ENCODE measurements at regions not wholly inside any gene's neighbourhood (a gene's known extent, or its start where the extent isn't known, plus 50 kb on each side); places are given as distances from the start of the nearest gene placed in this dataset.
"Not testable (repeated sequence)": the region's sequence is repeated elsewhere in the genome, so short reads cannot be mapped to it uniquely, and the experiment has no call there.

- no peak for DNase-seq (ENCODE audit: low read depth)
Measured at GRCh38 chr6:144476286-144476685, 191.2 kb downstream of the UTRN start.

GRCh38 chr6:144477396-144477795 is 192.3 kb downstream of the UTRN start:
- DNase-seq (ENCODE audit: low read depth), result no peak

GRCh38 chr6:144477856-144478255 is 192.7 kb downstream of the UTRN start:
- DNase-seq (ENCODE audit: low read depth), result no peak

GRCh38 chr6:144478483-144478882 is 193.3 kb downstream of the UTRN start:
- no peak for DNase-seq (ENCODE audit: low read depth)

- DNase-seq (ENCODE audit: low read depth), result no peak
Measured at GRCh38 chr6:144479991-144480390, 194.9 kb downstream of the UTRN start.

- DNase-seq (ENCODE audit: low read depth), result no peak
Measured at GRCh38 chr6:144480473-144480872, 195.3 kb downstream of the UTRN start.

GRCh38 chr6:144481527-144481926 is 196.4 kb downstream of the UTRN start:
- no peak for DNase-seq (ENCODE audit: low read depth)

GRCh38 chr6:144482142-144482541 is 197.0 kb downstream of the UTRN start:
- peak; percentile 52 for DNase-seq (ENCODE audit: low read depth)

GRCh38 chr6:144485531-144485930 is 200.4 kb downstream of the UTRN start:
- DNase-seq (ENCODE audit: low read depth), result no peak

GRCh38 chr6:144488590-144488989 is 203.5 kb downstream of the UTRN start:
- DNase-seq (ENCODE audit: low read depth), result no peak

- no peak for DNase-seq (ENCODE audit: low read depth)
Measured at GRCh38 chr6:144493035-144493910, 208.1 kb downstream of the UTRN start.

- DNase-seq (ENCODE audit: low read depth), result not testable (repeated sequence)
Measured at GRCh38 chr6:144495076-144495475, 209.9 kb downstream of the UTRN start.

- no peak for DNase-seq (ENCODE audit: low read depth)
Measured at GRCh38 chr6:144497650-144498049, 212.5 kb downstream of the UTRN start.

- DNase-seq (ENCODE audit: low read depth), result no peak
Measured at GRCh38 chr6:144500892-144501291, 215.8 kb downstream of the UTRN start.

- DNase-seq (ENCODE audit: low read depth), result not testable (repeated sequence)
Measured at GRCh38 chr6:144505214-144505613, 220.1 kb downstream of the UTRN start.

- not testable (repeated sequence) for DNase-seq (ENCODE audit: low read depth)
Measured at GRCh38 chr6:144506051-144506450, 220.9 kb downstream of the UTRN start.

- DNase-seq (ENCODE audit: low read depth), result not testable (repeated sequence)
Measured at GRCh38 chr6:144507772-144508312, 222.7 kb downstream of the UTRN start.

GRCh38 chr6:144510859-144511258 is 225.7 kb downstream of the UTRN start:
- no peak for DNase-seq (ENCODE audit: low read depth)

- no peak for DNase-seq (ENCODE audit: low read depth)
Measured at GRCh38 chr6:144515761-144516160, 230.6 kb downstream of the UTRN start.

GRCh38 chr6:144519426-144519825 is 234.3 kb downstream of the UTRN start:
- no peak for DNase-seq (ENCODE audit: low read depth)

- DNase-seq (ENCODE audit: low read depth), result no peak
Measured at GRCh38 chr6:144528743-144529425, 243.7 kb downstream of the UTRN start.

GRCh38 chr6:144530118-144530517 is 245.0 kb downstream of the UTRN start:
- DNase-seq (ENCODE audit: low read depth), result no peak

GRCh38 chr6:144532238-144532637 is 247.1 kb downstream of the UTRN start:
- not testable (repeated sequence) for DNase-seq (ENCODE audit: low read depth)
